HEK293 (cell line): ENCODE measurements at regions not wholly inside any gene's neighbourhood (a gene's known extent, or its start where the extent isn't known, plus 50 kb on each side); places are given as distances from the start of the nearest gene placed in this dataset.

ENCODE experiments used
- CTCF ChIP-seq: fragments of 450-650 bp; formaldehyde crosslinking; IDR thresholded peaks from 2 replicates; pipeline ENCODE4 v1.5.1; 2016; ENCODE audit warnings: missing biosample characterization, missing genetic modification characterization
- ELK4 ChIP-seq: IDR thresholded peaks from 2 replicates; pipeline ENCODE4 v1.6.1; 2011; ENCODE audit warnings: mild to moderate bottlenecking, low read depth, low read length, borderline replicate concordance
- WT1 ChIP-seq: fragments of 450-650 bp; formaldehyde crosslinking; IDR thresholded peaks from 2 replicates; pipeline ENCODE4 v1.5.1; 2016; ENCODE audit warnings: missing biosample characterization, missing genetic modification characterization
- ZBTB17 ChIP-seq: fragments of 450-650 bp; formaldehyde crosslinking; IDR thresholded peaks from 2 replicates; pipeline ENCODE4 v1.5.1; 2016; ENCODE audit warnings: missing biosample characterization, missing genetic modification characterization
- ZBTB21 ChIP-seq: fragments of 450-650 bp; formaldehyde crosslinking; IDR thresholded peaks from 2 replicates; pipeline ENCODE4 v1.5.1; 2017; ENCODE audit warnings: missing biosample characterization, missing genetic modification characterization
- ZNF10 ChIP-seq: fragments of 450-650 bp; formaldehyde crosslinking; IDR thresholded peaks from 2 replicates; pipeline ENCODE4 v1.5.1; 2017; ENCODE audit warnings: missing biosample characterization, missing genetic modification characterization
- ZNF121 ChIP-seq: fragments of 450-650 bp; formaldehyde crosslinking; IDR thresholded peaks from 2 replicates; pipeline ENCODE4 v1.5.1; 2016; ENCODE audit warnings: missing biosample characterization, missing genetic modification characterization
- ZNF202 ChIP-seq: fragments of 450-650 bp; formaldehyde crosslinking; IDR thresholded peaks from 2 replicates; pipeline ENCODE4 v1.5.1; 2016; ENCODE audit warnings: missing biosample characterization, missing genetic modification characterization, borderline replicate concordance
- ZNF24 ChIP-seq: fragments of 450-650 bp; formaldehyde crosslinking; IDR thresholded peaks from 2 replicates; pipeline ENCODE4 v1.5.1; 2016; ENCODE audit warnings: missing biosample characterization, missing genetic modification characterization
- ZNF274 ChIP-seq, 2 experiments: fragments of 200-500 bp in 1 of 2; fragments of 450-650 bp in 1 of 2; sonication (Bioruptor generic) in 1 of 2; formaldehyde crosslinking in 1 of 2; IDR thresholded peaks; 2 replicates each; pipeline versions ENCODE4 v1.5.1 to v1.6.1; 2014 to 2016; ENCODE audit warnings: borderline replicate concordance in 1 of 2, inconsistent platforms in 1 of 2, low read length in 1 of 2, missing biosample characterization in 1 of 2, missing genetic modification characterization in 1 of 2
- ZNF324 ChIP-seq: fragments of 450-650 bp; formaldehyde crosslinking; IDR thresholded peaks from 2 replicates; pipeline ENCODE4 v1.5.1; 2016; ENCODE audit warnings: missing biosample characterization, missing genetic modification characterization
- ZNF639 ChIP-seq: fragments of 450-650 bp; formaldehyde crosslinking; IDR thresholded peaks from 2 replicates; pipeline ENCODE4 v1.5.1; 2016; ENCODE audit warnings: missing biosample characterization, missing genetic modification characterization
- ZNF785 ChIP-seq: fragments of 450-650 bp; formaldehyde crosslinking; IDR thresholded peaks from 2 replicates; pipeline ENCODE4 v1.5.1; 2016; ENCODE audit warnings: missing biosample characterization, missing genetic modification characterization
- ZNF792 ChIP-seq: fragments of 450-650 bp; formaldehyde crosslinking; IDR thresholded peaks from 2 replicates; pipeline ENCODE4 v1.5.1; 2016; ENCODE audit warnings: missing biosample characterization, missing genetic modification characterization

- TF ChIP-seq CTCF (tag by site-specific recombination) (no peak), ZNF274 (IDR thresholded peaks at IDR 0.05; ENCODE audit: low read length) (no peak), ZNF274 (tag by site-specific recombination; IDR thresholded peaks at IDR 0.05; ENCODE audit: borderline replicate concordance) (no peak), ZNF24 (no peak), WT1 (no peak), ZNF639 (tag by site-specific recombination) (no peak), ZNF785 (tag by site-specific recombination) (no peak), ZNF202 (no peak), ZNF121 (tag by site-specific recombination) (no peak), ZNF324 (tag by site-specific recombination) (no peak), ZNF10 (tag by site-specific recombination) (no peak), ZBTB17 (tag by site-specific recombination) (no peak), ZNF792 (tag by site-specific recombination) (no peak), ZBTB21 (tag by site-specific recombination) (no peak), ELK4 (no peak)
Observed at GRCh38 chr15:54808321-54808720, 388.4 kb downstream of the RSL24D1 start.
